ENCODE measurements at regions not wholly inside any gene's neighbourhood (a gene's known extent, or its start where the extent isn't known, plus 50 kb on each side); places are given as distances from the start of the nearest gene placed in this dataset.
"Not testable (repeated sequence)": the region's sequence is repeated elsewhere in the genome, so short reads cannot be mapped to it uniquely, and the experiment has no call there.

DNA sequence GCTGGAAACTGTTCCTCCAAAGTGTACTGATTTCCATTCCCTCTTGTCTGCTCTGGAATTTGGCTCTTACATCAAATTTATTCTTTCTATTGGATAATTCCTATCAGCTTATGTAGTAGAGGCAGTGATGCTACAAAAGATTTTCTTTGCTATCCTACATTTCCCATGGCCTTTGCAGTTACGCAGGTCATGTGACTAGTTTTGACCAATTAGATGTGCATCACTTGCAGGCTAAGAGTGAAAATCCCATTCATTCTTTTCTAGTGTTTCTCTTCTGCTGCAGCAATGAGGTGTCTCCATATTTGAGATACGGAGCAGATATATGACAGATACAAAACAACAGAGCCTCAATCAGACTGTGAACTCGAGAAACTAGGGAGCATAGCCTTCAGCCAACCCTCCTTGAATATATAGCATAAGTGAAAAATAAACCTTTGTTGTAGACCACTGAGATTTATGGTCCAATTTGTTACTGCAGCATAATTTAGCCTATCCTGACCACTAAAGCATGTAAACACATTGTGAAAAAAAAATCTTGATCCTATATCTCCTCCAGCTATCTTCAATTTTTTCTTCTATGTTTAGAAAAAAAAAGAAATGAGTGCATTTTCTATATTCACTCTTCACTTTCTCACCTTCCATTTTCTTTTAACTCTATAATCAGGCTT lies 102.0 kb downstream of the HNMT start:
- no peak for ATAC-seq

DNA sequence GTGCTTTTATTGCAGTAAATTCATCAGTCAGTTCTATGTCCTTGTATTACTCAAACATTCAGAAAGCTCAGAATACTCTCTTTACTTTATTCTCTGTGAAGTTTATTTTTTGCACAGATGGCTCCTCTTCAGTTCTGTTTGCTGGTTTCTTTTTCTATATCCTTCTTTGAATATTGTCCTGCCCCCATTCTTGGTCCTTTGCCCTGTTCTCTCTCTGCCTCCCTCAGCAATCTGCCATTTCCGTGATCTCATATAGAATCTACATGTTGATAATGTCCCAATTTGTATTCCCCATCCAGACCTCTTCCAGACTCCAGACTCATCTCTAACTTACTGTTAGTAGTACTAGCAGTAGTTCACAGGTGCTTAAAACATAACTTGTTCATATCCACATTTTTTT lies 102.6 kb downstream of the HNMT start:
- ATAC-seq, result no peak

DNA sequence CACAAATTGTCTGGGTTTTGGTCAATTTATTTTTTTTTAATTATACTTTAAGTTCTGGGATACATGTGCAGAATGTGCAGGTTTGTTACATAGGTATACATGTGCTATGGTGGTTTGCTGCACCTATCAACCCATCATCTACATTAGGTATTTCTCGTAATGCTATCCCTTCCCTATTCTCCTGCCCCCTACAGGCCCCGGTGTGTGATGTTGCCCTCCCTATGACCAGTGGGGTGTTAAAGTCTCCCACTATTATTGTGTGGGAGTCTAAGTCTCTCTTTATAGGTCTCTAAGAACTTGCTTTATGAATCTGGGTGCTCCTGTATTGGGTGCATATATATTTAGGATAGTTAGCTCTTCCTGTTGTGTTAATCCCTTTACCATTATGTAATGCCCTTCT lies 104.4 kb downstream of the HNMT start:
- ATAC-seq, result not testable (repeated sequence)

DNA sequence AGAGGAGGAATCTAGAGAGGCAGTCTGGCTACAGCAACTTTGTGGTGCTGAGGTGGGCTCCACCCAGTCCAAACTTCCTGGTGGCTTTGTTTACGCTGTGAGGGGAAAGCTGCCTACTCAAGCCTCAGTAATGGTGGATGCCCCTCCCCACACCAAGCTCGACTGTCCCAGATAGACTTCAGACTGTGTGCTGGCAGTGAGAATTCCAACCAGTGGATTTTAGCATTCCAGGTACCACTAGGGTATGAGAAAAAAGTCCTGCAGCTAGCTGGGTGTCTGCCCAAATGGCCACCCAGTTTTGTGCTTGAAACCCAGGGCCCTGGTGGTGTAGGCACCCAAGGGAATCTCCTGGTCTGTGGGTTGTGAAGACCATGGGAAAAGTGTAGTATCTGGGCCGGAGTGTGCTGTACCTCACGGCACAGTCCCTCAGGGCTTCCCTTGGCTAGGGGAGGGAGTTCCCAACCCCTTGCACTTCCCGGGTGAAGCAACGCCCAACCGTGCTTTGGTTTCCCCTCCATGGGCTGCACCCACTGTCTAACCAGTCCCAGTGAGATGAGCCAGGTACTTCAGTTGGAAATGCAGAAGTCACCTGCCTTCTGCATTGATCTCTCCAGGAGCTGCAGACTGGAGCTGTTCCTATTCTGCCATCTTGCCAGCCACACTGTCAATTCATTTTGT lies 106.9 kb downstream of the HNMT start:
- not testable (repeated sequence) for ATAC-seq

DNA sequence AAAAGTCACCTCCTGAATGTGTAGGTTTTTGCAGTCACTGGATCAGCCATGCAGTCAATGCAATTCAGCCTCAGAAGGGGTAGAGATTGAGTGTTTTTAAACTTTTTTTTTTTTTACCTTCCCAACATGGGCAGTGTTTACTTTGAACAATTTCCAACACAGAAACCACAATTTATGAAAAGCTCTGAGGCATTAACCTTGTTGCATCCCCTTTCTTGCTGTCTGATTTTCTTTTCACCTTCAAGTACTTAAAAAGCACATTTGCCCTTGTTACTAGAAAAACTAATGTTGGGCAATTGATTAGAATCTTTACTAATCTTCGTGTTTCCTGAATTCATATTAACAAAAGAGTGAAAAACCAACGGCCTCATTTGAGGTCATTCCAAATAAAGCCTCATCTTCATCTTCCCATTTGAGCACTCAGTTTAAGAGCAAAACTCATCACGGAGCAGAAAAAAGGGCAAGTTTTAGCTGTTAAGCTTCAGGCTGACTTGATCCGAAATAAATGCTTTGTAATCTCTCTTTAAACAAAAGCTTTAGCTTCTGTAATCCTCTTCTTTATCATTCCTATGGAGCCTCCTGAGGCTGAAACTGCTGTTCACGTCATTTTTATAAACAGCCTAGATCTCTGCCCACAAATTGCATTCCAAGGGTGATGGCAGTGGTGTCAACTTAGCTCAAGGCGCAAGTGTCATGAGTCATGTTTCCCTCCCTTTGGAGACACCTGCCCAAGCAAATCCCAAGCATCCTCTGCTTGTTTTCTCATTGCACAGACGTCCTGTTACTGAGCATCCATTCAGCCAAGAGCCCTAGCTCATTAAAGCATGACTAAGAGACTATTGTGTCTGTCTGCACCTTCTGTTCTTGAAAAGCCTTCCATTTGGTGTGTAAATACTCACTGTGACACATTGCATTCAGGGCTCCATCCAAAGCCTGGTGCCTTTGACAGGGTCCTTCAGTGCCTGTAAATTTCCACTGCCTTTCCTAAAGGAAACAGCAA lies 107.7 kb downstream of the HNMT start:
- no peak for ATAC-seq

DNA sequence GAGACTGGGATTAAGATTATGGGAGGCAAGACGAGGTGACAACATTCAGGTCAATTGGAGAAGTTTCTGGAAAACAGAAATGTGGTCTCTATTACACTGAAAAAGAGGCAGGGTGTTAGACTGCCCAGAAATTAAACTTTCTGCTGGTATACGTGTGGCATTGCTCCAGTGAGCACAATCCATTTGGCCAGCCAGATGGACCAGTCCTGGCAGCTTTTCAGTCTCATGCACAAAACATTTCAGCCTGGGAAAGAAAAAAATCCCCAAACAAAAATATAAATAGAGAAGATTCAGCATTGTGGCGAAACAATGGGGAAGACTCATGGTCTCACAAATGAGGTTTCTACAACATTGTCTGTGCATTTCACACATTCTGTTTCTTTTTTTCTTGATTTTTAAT lies 113.9 kb downstream of the HNMT start:
- ATAC-seq, result no peak

DNA sequence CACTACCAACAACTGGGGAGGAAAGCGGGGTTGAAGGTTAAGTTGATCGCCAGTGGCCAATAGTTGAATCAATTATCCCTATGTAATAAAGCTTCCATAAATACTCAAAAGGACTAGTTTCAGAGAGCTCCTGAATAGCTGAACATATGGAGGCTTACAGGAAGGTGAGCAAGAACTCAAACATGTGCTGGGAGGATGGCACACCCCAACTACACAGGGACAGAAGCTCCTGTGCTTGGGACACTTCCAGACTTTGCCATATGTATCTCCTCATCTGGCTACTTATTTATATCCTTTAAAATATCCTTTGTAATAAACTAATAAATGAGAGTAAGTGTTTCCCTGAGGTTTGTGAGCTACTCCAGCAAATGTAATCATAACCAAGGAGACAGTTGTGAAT lies 115.7 kb downstream of the HNMT start:
- no peak for ATAC-seq

DNA sequence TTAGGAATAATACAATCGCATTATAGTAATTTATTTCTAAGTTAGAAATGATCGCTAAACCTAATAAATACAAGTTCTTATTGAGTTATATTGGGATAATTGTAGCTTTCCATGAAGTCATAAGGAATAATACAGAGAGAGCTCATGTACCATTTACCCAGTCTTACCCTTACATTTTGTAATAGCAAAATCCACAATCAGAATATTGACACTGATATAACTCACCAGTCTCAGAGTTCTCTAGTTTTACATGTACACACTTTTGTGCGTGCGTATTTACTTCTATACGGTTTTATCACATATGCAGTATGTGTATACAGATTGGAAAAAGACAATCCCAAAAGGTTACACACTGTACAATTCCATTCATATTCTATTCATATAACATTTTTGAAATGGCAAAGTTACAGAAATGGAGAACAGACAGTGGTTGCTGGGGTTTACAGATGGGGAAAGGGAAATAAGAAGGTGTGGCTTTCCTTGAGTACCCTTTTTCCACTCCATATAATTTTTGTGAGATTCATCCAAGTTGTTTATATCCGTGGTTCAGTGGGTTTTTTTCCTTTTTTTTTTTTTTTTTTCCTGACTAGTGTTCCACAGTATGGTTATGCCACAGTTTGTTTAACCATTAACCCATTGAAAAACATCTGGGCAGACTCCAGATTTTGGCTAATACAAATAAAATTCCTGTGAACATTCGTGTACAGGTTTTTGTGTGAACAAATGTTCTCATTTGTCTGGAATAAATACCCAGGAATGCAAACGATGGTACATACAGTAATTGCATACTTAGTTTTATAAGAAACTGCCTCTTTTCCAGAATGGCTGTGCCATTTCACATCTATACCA lies 117.2 kb downstream of the HNMT start:
- no peak for ATAC-seq

DNA sequence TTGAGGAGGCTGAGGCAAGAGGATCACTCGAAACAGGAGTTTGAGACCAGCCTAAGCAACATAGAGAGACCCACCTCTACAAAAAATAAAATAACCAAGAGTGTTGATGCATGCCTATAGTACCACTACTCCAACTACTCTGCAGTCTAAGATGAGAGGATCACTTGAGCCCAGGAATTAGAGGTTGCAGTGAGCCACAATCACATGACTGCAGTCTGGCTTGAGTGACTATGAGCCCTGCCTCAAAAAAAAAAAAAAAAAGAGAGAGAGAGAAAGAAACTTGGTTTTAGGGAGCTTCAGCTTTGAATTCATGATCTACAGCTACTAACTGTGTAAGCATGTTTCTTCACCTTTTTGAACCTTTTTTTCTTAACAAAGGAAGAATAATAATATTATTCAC lies 119.9 kb downstream of the HNMT start:
- no peak for ATAC-seq

DNA sequence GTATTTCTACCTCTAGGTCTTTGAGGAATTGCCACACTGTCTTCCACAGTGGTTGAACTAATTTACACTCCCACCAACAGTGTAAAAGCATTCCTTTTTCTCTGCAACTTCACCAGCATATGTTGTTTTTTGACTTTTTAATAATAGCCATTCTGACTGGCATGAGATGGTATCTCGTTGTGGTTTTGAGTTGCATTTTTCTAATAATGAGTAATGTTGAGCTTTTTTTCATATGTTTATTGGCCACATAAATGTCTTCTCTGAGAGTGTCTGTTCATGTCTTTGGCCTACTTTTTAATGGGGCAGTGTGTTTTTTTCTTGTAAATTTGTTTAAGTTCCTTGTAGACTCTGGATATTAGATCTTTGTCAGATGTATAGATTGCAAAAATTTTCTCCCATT lies 121.2 kb downstream of the HNMT start:
- ATAC-seq, result not testable (repeated sequence)

DNA sequence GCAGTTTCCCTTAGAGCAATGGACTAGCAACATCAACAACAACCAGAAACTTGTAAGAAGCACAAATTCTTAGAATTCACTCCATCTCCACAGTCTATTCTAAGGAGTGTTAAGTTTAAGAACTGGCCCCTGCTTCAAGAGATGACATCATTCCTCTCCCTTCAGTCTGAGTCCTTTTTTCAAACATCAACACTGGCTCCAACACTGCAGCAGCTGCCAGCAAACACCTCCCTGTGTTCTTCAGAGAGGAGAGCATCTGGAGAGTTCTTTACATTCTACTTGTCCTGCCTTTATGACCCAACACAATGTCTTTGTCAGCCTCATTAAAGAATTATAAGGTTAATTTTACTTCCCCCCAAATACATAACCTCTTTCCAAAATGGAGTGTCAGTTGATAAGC lies 122.3 kb downstream of the HNMT start:
- no peak for ATAC-seq

DNA sequence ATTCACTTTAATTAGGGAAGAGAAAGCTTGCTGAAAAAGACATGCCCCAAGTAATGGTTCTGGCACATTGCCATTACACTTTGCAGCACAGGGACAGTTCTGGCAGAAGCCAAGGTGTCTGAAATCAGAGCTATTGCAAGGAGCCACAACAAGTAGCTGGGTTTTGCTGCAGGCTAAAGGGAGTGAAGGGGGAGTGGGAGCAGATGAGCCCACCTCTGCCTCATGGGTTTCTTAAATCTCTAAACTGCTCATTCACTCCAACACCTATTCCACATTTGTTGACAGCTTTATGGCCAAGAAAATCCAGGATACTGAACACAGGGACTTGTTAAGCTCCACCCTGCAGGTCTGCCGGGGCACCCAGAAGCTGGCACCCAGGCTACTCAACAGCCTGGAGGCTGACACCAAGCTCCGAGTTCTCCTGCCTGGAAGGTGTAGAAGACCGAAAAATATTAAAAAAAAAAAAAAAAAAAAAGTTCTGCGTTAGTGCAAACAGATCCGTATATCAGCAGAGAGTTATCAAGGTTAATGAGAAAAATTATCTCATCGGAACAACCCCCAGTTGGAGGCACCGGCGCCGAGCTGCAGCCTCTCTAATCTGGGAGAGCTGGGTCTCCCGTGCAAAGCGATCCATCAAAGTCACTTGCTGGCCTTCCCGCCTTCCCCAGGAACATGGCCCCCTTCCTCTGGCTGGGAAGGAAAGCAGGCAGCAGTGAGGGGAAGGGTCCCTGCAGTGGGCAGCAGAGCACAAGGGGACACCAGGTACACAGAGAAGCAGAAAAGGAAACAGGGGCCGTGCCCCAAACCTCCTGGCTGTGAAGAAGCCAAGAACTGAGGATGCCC lies 123.7 kb downstream of the HNMT start:
- no peak for ATAC-seq

DNA sequence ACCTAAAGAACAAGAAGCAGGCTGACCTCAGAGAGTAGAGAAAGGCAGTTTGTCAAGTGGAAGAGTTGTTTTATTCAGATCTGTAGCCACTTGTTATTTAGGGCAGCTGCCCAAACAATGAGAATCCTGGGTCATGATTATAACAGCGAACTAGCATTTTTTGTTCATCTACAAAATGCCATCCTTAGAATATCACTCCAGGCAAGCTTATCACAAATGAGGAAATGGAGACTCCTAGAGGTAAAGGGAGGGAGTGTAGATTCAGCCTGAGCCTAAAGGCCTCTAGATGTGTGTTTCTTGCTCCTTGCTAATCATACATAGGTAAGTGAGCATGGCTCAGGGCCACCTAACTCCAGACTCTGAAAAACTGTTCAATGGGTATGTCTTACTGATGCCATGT lies 126.1 kb downstream of the HNMT start:
- no peak for ATAC-seq

DNA sequence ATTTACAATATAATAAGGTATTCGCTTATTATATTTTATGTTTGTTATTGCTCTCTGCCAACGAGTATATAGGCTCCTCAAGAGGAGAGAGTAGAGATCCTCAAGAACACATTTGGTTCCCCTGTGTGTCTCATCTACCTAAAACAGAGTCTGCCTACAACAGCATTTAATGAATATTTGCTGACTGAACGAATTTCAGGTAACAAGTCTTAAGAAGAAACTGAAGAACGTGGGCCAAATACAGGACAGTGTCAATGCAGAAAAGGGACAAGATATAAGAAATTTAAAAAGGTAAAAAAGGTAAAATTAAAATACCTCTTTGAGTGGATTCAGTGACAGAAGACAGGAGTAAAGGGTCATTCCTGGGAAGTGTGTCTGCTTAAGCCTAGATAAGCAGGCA lies 129.2 kb downstream of the HNMT start:
- ATAC-seq, result no peak

DNA sequence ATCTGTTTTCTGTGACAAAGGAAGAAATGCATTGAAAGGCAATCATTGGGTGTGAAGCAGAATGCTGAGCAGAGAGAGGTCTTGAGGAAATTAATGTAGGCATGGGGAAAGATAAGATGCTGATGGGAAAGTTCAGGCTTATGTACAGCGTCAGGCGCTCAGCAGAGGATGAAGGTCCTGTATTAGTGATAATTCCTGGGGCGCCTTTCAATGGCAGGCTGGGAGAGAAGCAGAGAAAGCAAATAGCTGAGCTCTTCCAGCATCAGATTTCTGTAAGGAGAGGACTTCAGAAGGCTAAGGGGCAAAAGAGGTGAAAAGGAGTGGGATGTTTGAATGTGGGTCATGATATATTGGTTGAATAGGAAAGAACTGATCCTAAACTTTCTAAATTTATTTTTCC lies 129.8 kb downstream of the HNMT start:
- ATAC-seq, result no peak

DNA sequence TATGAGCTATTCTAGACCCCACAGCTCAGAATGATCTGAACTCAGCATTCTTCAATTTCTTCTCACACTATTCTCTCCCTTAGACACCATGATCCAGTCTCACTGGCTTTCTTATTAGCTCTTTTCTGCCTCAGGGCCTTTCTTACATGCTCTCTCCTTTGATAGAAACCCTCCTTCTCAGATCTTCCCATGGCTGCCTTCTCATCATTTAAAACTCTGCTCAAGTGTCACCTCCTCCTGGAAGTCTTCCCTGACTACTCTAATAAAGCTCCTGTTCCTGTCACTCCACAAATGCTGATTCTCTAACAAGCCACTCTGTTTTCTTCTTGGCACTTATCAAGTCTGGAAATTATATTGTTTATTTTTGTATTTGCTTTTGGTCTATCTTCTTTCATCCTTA lies 131.1 kb downstream of the HNMT start:
- ATAC-seq, result no peak

DNA sequence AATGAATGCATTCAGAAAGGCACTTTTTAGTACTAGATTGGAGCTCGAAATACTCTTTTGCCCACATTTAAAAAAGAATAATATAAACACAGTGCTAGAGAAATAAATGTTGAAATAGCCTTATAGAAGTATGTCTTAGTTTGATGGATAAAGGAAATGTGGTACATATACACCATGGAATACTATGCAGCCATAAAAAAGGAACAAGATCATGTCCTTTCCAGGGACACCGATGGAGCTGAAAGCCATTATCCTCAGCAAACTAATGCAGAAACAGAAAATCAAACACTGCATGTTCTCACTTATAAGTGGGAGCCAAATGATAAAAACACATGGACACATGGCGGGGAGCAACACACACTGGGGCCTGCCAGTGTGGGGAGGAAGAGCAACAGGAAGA lies 135.0 kb downstream of the HNMT start:
- not testable (repeated sequence) for ATAC-seq

DNA sequence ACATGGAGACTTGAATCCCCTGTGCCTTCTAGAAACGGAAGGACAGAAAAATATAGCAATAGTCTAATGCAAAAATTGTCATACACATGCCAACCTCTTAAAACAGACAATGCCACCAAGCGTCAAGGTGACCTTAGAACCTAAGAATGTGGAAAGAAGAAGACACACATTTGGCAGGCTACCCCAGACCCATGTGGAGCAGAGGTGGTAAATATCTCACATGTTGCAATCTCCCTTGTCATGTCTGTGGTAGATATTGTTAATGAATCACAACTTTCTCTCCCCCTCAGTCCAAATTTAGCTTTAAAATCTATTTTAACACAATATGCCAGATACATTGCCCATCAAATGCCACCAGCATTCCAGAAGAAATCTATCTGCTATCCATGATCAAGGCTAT lies 137.4 kb downstream of the HNMT start:
- no peak for ATAC-seq

DNA sequence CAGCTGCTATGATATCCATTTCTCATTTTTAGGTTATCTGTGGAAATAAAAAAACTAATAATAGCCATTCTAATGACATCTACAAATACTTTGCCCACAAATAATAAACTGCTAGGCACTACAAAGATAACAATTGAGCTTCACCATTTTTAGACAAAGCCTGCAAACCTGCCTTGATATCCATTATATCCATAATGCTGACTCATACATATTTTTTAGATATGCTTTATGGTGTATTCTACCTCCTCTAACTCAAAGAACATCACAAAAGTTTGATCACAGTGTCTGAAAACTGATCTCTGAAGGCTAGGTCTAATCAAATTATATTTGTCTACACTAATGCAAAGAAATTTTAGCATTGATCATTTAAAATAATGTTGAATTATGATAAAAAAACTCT lies 138.4 kb downstream of the HNMT start:
- no peak for ATAC-seq

DNA sequence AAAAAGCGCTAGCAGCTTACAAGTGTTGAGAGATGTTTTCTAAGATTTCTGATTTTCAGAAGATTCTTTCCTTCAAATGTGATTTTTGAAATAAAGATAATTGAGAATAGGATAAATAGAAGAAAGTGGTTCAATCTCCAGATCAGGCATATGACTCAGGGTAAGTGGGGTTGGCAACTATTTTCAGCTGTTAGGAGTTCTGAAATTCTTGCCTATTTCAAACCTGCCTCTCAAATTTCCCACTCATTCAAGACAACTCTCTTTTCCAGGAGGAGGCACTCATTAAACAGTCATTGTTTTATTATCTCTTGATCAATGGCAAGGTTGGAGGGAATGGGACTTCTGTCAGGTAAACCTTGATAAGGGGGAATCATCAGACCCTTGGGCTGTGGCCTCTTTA lies 138.9 kb downstream of the HNMT start:
- no peak for ATAC-seq

DNA sequence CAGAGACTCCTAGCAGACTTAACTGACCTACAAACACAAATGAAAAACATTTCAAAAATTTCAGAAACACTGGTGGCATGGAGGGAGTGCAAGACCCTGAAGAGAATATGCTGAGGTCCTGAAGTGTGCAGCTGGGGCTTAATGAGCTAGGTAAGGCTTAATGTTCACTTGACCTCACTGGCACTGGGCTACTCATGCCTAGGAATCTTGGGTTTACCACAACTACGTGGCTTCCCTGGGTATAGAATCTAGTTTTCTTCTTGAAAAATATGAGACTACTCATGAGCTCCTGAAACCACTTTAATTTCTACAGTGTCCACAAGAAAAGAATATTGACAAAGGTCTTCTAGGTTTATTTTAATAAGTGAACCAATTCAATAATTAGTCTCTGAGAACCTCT lies 139.8 kb downstream of the HNMT start:
- no peak for ATAC-seq

DNA sequence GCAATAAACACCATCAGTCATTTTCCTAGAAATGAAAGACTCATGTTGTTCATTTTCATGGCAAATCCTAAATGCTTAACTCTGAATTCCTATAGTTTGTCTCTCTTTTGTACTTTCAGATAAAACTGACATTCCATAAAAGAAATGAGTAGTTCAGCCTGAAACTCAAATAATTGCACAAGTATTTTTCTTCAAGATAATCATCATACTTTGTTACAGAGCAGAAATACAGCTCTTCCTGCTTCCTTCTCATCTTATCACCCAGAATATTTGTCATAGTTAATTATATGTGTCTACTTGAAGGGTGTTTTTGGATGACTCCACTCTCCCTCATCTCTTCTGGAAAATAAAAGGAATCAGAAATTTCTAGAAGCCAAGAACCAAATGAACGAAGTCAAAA lies 141.1 kb downstream of the HNMT start:
- no peak for ATAC-seq
